ENCODE measurements at regions not wholly inside any gene's neighbourhood (a gene's known extent, or its start where the extent isn't known, plus 50 kb on each side); places are given as distances from the start of the nearest gene placed in this dataset.

GRCh38 chrX:78506248-78506647 lies 152.9 kb downstream of the RTL3 start:
- in situ Hi-C loops (cut with HindIII; ENCODE audit: low sequenced_read_pairs), result no loop called here
- no peak for DNase-seq (ENCODE audit: low spot score)

GRCh38 chrX:78496483-78496882 lies 162.6 kb downstream of the RTL3 start:
- in situ Hi-C loops (cut with HindIII; ENCODE audit: low sequenced_read_pairs), result no loop called here

DNA sequence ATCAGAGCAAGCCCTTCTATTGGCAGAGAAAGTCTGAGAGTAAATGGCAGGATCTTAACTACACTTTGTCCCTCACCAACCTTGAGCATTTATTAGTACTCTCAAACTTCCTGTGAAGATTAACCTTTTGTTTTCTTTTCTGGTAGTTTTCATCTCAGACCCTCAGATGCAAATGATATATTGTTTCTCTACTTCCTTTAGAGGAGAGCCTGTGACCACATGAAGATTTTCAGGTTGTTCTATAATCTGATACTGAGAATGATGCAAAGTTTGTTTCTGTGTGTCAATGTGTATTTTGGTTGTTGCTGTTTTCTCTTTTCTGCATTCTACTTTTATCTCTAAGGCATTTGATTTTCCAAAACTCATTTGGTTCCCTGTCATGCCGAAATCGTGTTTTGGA lies 165.8 kb upstream of the CYSLTR1 start:
- no peak for DNase-seq (ENCODE audit: low spot score)
- in situ Hi-C loops (cut with HindIII; ENCODE audit: low sequenced_read_pairs), result no loop called here

More at GRCh38 chrX:78496483-78496882, 162.6 kb downstream of the RTL3 start:
- DNase-seq (ENCODE audit: low spot score), result no peak

- DNase-seq (ENCODE audit: low spot score), result no peak
- in situ Hi-C loops (cut with HindIII; ENCODE audit: low sequenced_read_pairs), result no loop called here
Observed at GRCh38 chrX:78476701-78477100, 149.3 kb upstream of the CYSLTR1 start.

- in situ Hi-C loops (cut with HindIII; ENCODE audit: low sequenced_read_pairs), result no loop called here
- no peak for DNase-seq (ENCODE audit: low spot score)
Observed at GRCh38 chrX:78456909-78457308, 129.5 kb upstream of the CYSLTR1 start.

GRCh38 chrX:78455901-78456300 lies 128.5 kb upstream of the CYSLTR1 start:
- in situ Hi-C loops (cut with HindIII; ENCODE audit: low sequenced_read_pairs), result no loop called here
- DNase-seq (ENCODE audit: low spot score), result no peak

GRCh38 chrX:78452356-78452755 lies 124.9 kb upstream of the CYSLTR1 start:
- no peak for DNase-seq (ENCODE audit: low spot score)
- in situ Hi-C loops (cut with HindIII; ENCODE audit: low sequenced_read_pairs), result no loop called here

DNA sequence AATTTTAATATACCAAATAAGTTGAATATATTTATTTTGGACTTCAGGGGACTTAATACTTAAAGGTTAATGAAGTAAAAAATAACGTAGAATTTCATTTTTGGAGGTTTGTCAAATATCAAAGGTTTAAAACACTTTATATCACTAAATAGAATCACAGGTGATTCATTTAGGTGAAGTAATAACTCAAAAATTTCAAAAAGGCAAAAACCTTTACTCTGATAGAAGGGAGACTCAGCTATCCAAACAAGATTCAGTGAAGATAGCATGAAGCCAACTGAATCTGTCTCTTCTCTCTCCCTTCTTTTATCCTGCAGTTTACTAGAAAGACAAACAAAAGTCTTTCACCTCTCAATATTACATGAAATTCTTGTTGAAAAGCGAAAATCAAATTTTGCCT lies 110.2 kb upstream of the CYSLTR1 start:
- no peak for DNase-seq (ENCODE audit: low spot score)
- in situ Hi-C loops (cut with HindIII; ENCODE audit: low sequenced_read_pairs), result no loop called here

GRCh38 chrX:78429172-78429571 lies 101.8 kb upstream of the CYSLTR1 start:
- no peak for DNase-seq (ENCODE audit: low spot score)
- in situ Hi-C loops (cut with HindIII; ENCODE audit: low sequenced_read_pairs), result no loop called here

DNA sequence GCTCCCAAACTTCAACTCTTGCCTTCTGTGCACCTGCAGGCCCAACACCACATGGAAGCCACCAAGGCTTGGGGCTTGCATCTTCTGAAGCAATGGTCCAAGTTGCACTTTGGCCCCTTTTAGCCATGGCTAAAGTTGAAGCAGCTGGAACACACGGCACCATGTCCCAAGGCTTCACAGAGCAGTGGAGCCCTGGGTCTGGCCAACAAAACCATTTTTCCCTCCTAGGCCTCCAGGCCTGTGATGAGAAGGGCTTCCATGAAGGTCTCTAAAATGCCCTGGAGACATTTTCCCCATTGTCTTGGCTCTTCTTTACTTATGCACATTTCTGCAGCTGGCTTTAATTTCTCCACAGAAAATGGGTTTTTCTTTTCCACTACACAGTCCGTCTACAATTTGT lies 61.3 kb upstream of the CYSLTR1 start:
- in situ Hi-C loops (cut with HindIII; ENCODE audit: low sequenced_read_pairs), result no loop called here
- no peak for DNase-seq (ENCODE audit: low spot score)

GRCh38 chrX:78387364-78387763 lies 60.0 kb upstream of the CYSLTR1 start:
- in situ Hi-C loops (cut with HindIII; ENCODE audit: low sequenced_read_pairs), result no loop called here
- no peak for DNase-seq (ENCODE audit: low spot score)

GRCh38 chrX:78384486-78384885 lies 57.1 kb upstream of the CYSLTR1 start:
- in situ Hi-C loops (cut with HindIII; ENCODE audit: low sequenced_read_pairs), result no loop called here

GRCh38 chrX:78383594-78383993 lies 56.2 kb upstream of the CYSLTR1 start:
- in situ Hi-C loops (cut with HindIII; ENCODE audit: low sequenced_read_pairs), result no loop called here
- no peak for DNase-seq (ENCODE audit: low spot score)

More at GRCh38 chrX:78384486-78384885, 57.1 kb upstream of the CYSLTR1 start:
- DNase-seq (ENCODE audit: low spot score), result no peak

DNA sequence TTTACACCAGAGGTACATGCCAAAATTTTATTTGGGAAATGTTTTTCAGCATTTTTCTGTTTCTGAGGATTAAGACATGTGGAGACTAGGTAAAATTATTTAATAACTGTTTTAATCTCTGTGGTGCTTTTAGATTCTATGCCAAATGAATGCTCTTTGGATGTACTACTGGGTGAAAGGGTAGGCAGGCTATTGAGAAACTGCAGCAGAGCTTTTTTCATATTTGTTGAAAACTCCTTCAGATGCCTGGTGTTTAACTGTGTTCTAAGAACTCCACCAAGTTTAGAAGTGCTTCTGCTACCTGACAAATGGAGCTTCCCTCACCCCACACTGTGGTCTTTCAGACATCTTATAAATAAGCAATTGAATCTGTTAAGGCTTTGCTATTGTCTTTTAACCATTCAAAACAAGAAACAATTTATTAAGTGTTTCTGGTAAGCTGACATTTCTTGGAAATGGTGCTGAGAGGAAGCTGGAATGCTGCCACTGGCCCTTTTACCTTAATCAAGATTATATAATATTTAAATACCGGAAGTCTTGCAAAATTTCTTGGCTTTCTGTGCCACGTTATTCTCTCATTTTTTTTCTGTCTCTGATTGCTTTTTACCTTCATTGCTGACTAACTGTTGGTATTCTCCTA lies 51.2 kb upstream of the CYSLTR1 start:
- in situ Hi-C loops (cut with HindIII; ENCODE audit: low sequenced_read_pairs), result no loop called here
- DNase-seq (ENCODE audit: low spot score), result no peak

Data from G401 (cell line).